ENCODE measurements at regions not wholly inside any gene's neighbourhood (a gene's known extent, or its start where the extent isn't known, plus 50 kb on each side); places are given as distances from the start of the nearest gene placed in this dataset.

GRCh38 chr3:194781617-194782016 is 95.9 kb downstream of the FAM43A start:
- Mint-ChIP-seq H3K9me3 (ENCODE audit: unreplicated experiment) (no peaks in the 10 kb centered on the region), H3K36me3 (ENCODE audit: low read depth, unreplicated experiment) (peaks cover 3% of the 10 kb centered on the region)
- no peak for DNase-seq (ENCODE audit: low spot score)

GRCh38 chr3:194782698-194783404 is 97.2 kb downstream of the FAM43A start:
- Mint-ChIP-seq H3K9me3 (ENCODE audit: unreplicated experiment) (no peaks in the 10 kb centered on the region), H3K36me3 (ENCODE audit: low read depth, unreplicated experiment) (peaks cover 3% of the 10 kb centered on the region), H3K27ac (ENCODE audit: unreplicated experiment) (no peak overlapping the region), H3K27me3 (ENCODE audit: unreplicated experiment) (peaks cover 3% of the 10 kb centered on the region), H3K4me3 (ENCODE audit: unreplicated experiment) (no peak overlapping the region), H3K4me1 (ENCODE audit: unreplicated experiment) (no peaks in the 10 kb centered on the region)
- TF ChIP-seq CTCF (IDR thresholded peaks at IDR 0.05; ENCODE audit: unreplicated experiment) = no peak
- DNase-seq (ENCODE audit: low spot score) = no peak

More at GRCh38 chr3:194781617-194782016, 95.9 kb downstream of the FAM43A start:
- Mint-ChIP-seq H3K4me1 (ENCODE audit: unreplicated experiment) (no peaks in the 10 kb centered on the region), H3K27ac (ENCODE audit: unreplicated experiment) (no peak overlapping the region), H3K27me3 (ENCODE audit: unreplicated experiment) (peaks cover 3% of the 10 kb centered on the region), H3K4me3 (ENCODE audit: unreplicated experiment) (no peak overlapping the region)
- TF ChIP-seq CTCF (IDR thresholded peaks at IDR 0.05; ENCODE audit: unreplicated experiment) = no peak

GRCh38 chr3:194784361-194784760 is 98.7 kb downstream of the FAM43A start:
- TF ChIP-seq CTCF (IDR thresholded peaks at IDR 0.05; ENCODE audit: unreplicated experiment) = no peak
- Mint-ChIP-seq H3K4me3 (ENCODE audit: unreplicated experiment) (no peak overlapping the region), H3K27me3 (ENCODE audit: unreplicated experiment) (peaks cover 3% of the 10 kb centered on the region), H3K4me1 (ENCODE audit: unreplicated experiment) (no peaks in the 10 kb centered on the region), H3K9me3 (ENCODE audit: unreplicated experiment) (no peaks in the 10 kb centered on the region), H3K27ac (ENCODE audit: unreplicated experiment) (no peak overlapping the region), H3K36me3 (ENCODE audit: low read depth, unreplicated experiment) (peaks cover 3% of the 10 kb centered on the region)
- no peak for DNase-seq (ENCODE audit: low spot score)

GRCh38 chr3:194785315-194785714 is 99.6 kb downstream of the FAM43A start:
- no peaks in the 10 kb centered on the region for H3K4me1 Mint-ChIP-seq (ENCODE audit: unreplicated experiment)
- H3K36me3 Mint-ChIP-seq (ENCODE audit: low read depth, unreplicated experiment) = peaks cover 3% of the 10 kb centered on the region
- no peak overlapping the region for H3K4me3 Mint-ChIP-seq (ENCODE audit: unreplicated experiment)
- no peak for TF ChIP-seq CTCF (IDR thresholded peaks at IDR 0.05; ENCODE audit: unreplicated experiment)
- H3K27me3 Mint-ChIP-seq (ENCODE audit: unreplicated experiment) = peaks cover 1% of the 10 kb centered on the region
- no peak overlapping the region for H3K27ac Mint-ChIP-seq (ENCODE audit: unreplicated experiment)
- DNase-seq (ENCODE audit: low spot score) = no peak
- no peaks in the 10 kb centered on the region for H3K9me3 Mint-ChIP-seq (ENCODE audit: unreplicated experiment)

- no peak for DNase-seq (ENCODE audit: low spot score)
- Mint-ChIP-seq H3K36me3 (ENCODE audit: low read depth, unreplicated experiment) (no peaks in the 10 kb centered on the region), H3K27ac (ENCODE audit: unreplicated experiment) (no peak overlapping the region), H3K27me3 (ENCODE audit: unreplicated experiment) (peaks cover 3% of the 10 kb centered on the region), H3K9me3 (ENCODE audit: unreplicated experiment) (no peaks in the 10 kb centered on the region), H3K4me3 (ENCODE audit: unreplicated experiment) (no peak overlapping the region), H3K4me1 (ENCODE audit: unreplicated experiment) (no peaks in the 10 kb centered on the region)
- no peak for TF ChIP-seq CTCF (IDR thresholded peaks at IDR 0.05; ENCODE audit: unreplicated experiment)
Measured at GRCh38 chr3:194787072-194787471, 101.4 kb downstream of the FAM43A start.

Measured in endothelial cell (in vitro differentiated cells).